ENCODE measurements at regions not wholly inside any gene's neighbourhood (a gene's known extent, or its start where the extent isn't known, plus 50 kb on each side); places are given as distances from the start of the nearest gene placed in this dataset.

GRCh38 chr21:15531986-15532385 is 197.8 kb upstream of the USP25 start:
- H4K20me1 ChIP-seq (ENCODE audit: insufficient read depth), result no peaks in the 10 kb centered on the region
- no peak for DNase-seq
- H3K27ac ChIP-seq, result no peak overlapping the region
- H3K36me3 ChIP-seq (ENCODE audit: low read depth), result no peaks in the 10 kb centered on the region
- H3K9me3 ChIP-seq (ENCODE audit: low read depth), result no peaks in the 10 kb centered on the region
- H3K9me2 ChIP-seq (ENCODE audit: insufficient read depth), result no peaks in the 10 kb centered on the region
- no peak overlapping the region for H3K9ac ChIP-seq
- no peaks in the 10 kb centered on the region for H3F3A ChIP-seq (ENCODE audit: insufficient read depth)
- no peak for TF ChIP-seq EZH2 (IDR thresholded peaks at IDR 0.05; ENCODE audit: insufficient read depth, poor library complexity, severe bottlenecking)
- no peak for TF ChIP-seq EZH2phosphoT487 (IDR thresholded peaks at IDR 0.05; ENCODE audit: insufficient read depth, low read depth)
- WGBS, 2 experiments (ENCODE audit: low coverage in 1 of 2, low lambda C conversion rate in 2 of 2, missing lambda C conversion rate in 2 of 2), result 50 to 64% methylated on average over 3 of the region's 3 CpGs
- no peak overlapping the region for H2AFZ ChIP-seq
- in situ Hi-C loops (cut with MboI), result no loop called here
- no peaks in the 10 kb centered on the region for H3K79me2 ChIP-seq (ENCODE audit: insufficient read depth)
- H3K27me3 ChIP-seq (replicated peaks; ENCODE audit: insufficient read depth), result no peaks in the 10 kb centered on the region
- H3K4me2 ChIP-seq (ENCODE audit: unreplicated experiment), result no peak overlapping the region
- H3K4me1 ChIP-seq (ENCODE audit: insufficient read depth), result no peaks in the 10 kb centered on the region
- no peak overlapping the region for H3K4me3 ChIP-seq

- in situ Hi-C loops (cut with MboI), result no loop called here
- WGBS, 2 experiments (ENCODE audit: low coverage in 1 of 2, low lambda C conversion rate in 2 of 2, missing lambda C conversion rate in 2 of 2), result 46 to 60% methylated on average over 4 of the region's 4 CpGs
Measured at GRCh38 chr21:15533618-15534017, 196.2 kb upstream of the USP25 start.

GRCh38 chr21:15534450-15534886 is 195.3 kb upstream of the USP25 start:
- Histone ChIP-seq H3K9ac (no peak overlapping the region), H3K9me2 (ENCODE audit: insufficient read depth) (no peaks in the 10 kb centered on the region), H3K4me3 (no peak overlapping the region), H3K27ac (no peak overlapping the region), H2AFZ (no peak overlapping the region), H3K4me2 (ENCODE audit: unreplicated experiment) (no peak overlapping the region), H4K20me1 (ENCODE audit: insufficient read depth) (no peaks in the 10 kb centered on the region), H3K79me2 (ENCODE audit: insufficient read depth) (no peaks in the 10 kb centered on the region), H3F3A (ENCODE audit: insufficient read depth) (no peaks in the 10 kb centered on the region), H3K27me3 (replicated peaks; ENCODE audit: insufficient read depth) (no peaks in the 10 kb centered on the region), H3K9me3 (ENCODE audit: low read depth) (no peaks in the 10 kb centered on the region), H3K36me3 (ENCODE audit: low read depth) (no peaks in the 10 kb centered on the region), H3K4me1 (ENCODE audit: insufficient read depth) (no peaks in the 10 kb centered on the region)
- WGBS, 2 experiments (ENCODE audit: low coverage in 1 of 2, low lambda C conversion rate in 2 of 2, missing lambda C conversion rate in 2 of 2), result 47 to 50% methylated on average over 4 of the region's 4 CpGs
- no peak for DNase-seq
- TF ChIP-seq EZH2 (IDR thresholded peaks at IDR 0.05; ENCODE audit: insufficient read depth, poor library complexity, severe bottlenecking) (no peak), EZH2phosphoT487 (IDR thresholded peaks at IDR 0.05; ENCODE audit: insufficient read depth, low read depth) (no peak)
- in situ Hi-C loops (cut with MboI), result no loop called here

More at GRCh38 chr21:15533618-15534017, 196.2 kb upstream of the USP25 start:
- no peaks in the 10 kb centered on the region for H3K79me2 ChIP-seq (ENCODE audit: insufficient read depth)
- TF ChIP-seq EZH2 (IDR thresholded peaks at IDR 0.05; ENCODE audit: insufficient read depth, poor library complexity, severe bottlenecking), result no peak
- no peak for TF ChIP-seq EZH2phosphoT487 (IDR thresholded peaks at IDR 0.05; ENCODE audit: insufficient read depth, low read depth)
- H3K9ac ChIP-seq, result no peak overlapping the region
- H2AFZ ChIP-seq, result no peak overlapping the region
- H3K36me3 ChIP-seq (ENCODE audit: low read depth), result no peaks in the 10 kb centered on the region
- no peaks in the 10 kb centered on the region for H4K20me1 ChIP-seq (ENCODE audit: insufficient read depth)
- no peaks in the 10 kb centered on the region for H3K9me2 ChIP-seq (ENCODE audit: insufficient read depth)
- DNase-seq, result no peak
- H3K4me2 ChIP-seq (ENCODE audit: unreplicated experiment), result no peak overlapping the region
- H3K4me1 ChIP-seq (ENCODE audit: insufficient read depth), result no peaks in the 10 kb centered on the region
- H3K27ac ChIP-seq, result no peak overlapping the region
- H3K4me3 ChIP-seq, result no peak overlapping the region
- H3K9me3 ChIP-seq (ENCODE audit: low read depth), result no peaks in the 10 kb centered on the region
- H3K27me3 ChIP-seq (replicated peaks; ENCODE audit: insufficient read depth), result no peaks in the 10 kb centered on the region
- no peaks in the 10 kb centered on the region for H3F3A ChIP-seq (ENCODE audit: insufficient read depth)

- Histone ChIP-seq H2AFZ (no peak overlapping the region), H3K9me2 (ENCODE audit: insufficient read depth) (no peaks in the 10 kb centered on the region), H3K4me3 (no peak overlapping the region), H3K79me2 (ENCODE audit: insufficient read depth) (no peaks in the 10 kb centered on the region), H3F3A (ENCODE audit: insufficient read depth) (no peaks in the 10 kb centered on the region), H3K27me3 (replicated peaks; ENCODE audit: insufficient read depth) (no peaks in the 10 kb centered on the region), H3K27ac (no peak overlapping the region), H3K9ac (no peak overlapping the region), H4K20me1 (ENCODE audit: insufficient read depth) (no peaks in the 10 kb centered on the region), H3K4me1 (ENCODE audit: insufficient read depth) (no peaks in the 10 kb centered on the region), H3K9me3 (ENCODE audit: low read depth) (no peaks in the 10 kb centered on the region), H3K36me3 (ENCODE audit: low read depth) (no peaks in the 10 kb centered on the region), H3K4me2 (ENCODE audit: unreplicated experiment) (no peak overlapping the region)
- in situ Hi-C loops (cut with MboI), result no loop called here
- 5 to 7% methylated on average over 2 of the region's 2 CpGs for WGBS, 2 experiments (ENCODE audit: low coverage in 1 of 2, low lambda C conversion rate in 2 of 2, missing lambda C conversion rate in 2 of 2)
- no peak for DNase-seq
- TF ChIP-seq EZH2 (IDR thresholded peaks at IDR 0.05; ENCODE audit: insufficient read depth, poor library complexity, severe bottlenecking) (no peak), EZH2phosphoT487 (IDR thresholded peaks at IDR 0.05; ENCODE audit: insufficient read depth, low read depth) (no peak)
Measured at GRCh38 chr21:15539376-15539775, 190.4 kb upstream of the USP25 start.

- Histone ChIP-seq H3K27me3 (replicated peaks; ENCODE audit: insufficient read depth) (no peaks in the 10 kb centered on the region), H3K4me3 (no peak overlapping the region), H3K4me1 (ENCODE audit: insufficient read depth) (no peaks in the 10 kb centered on the region), H3K9me3 (ENCODE audit: low read depth) (no peaks in the 10 kb centered on the region), H3K9me2 (ENCODE audit: insufficient read depth) (no peaks in the 10 kb centered on the region), H3F3A (ENCODE audit: insufficient read depth) (no peaks in the 10 kb centered on the region), H3K36me3 (ENCODE audit: low read depth) (no peaks in the 10 kb centered on the region), H2AFZ (no peak overlapping the region), H3K27ac (no peak overlapping the region), H3K9ac (no peak overlapping the region), H3K79me2 (ENCODE audit: insufficient read depth) (no peaks in the 10 kb centered on the region), H3K4me2 (ENCODE audit: unreplicated experiment) (no peak overlapping the region), H4K20me1 (ENCODE audit: insufficient read depth) (no peaks in the 10 kb centered on the region)
- 25 to 27% methylated on average over 6 of the region's 6 CpGs for WGBS, 2 experiments (ENCODE audit: low coverage in 1 of 2, low lambda C conversion rate in 2 of 2, missing lambda C conversion rate in 2 of 2)
- DNase-seq, result no peak
- in situ Hi-C loops (cut with MboI), result no loop called here
- TF ChIP-seq EZH2 (IDR thresholded peaks at IDR 0.05; ENCODE audit: insufficient read depth, poor library complexity, severe bottlenecking), result no peak
- no peak for TF ChIP-seq EZH2phosphoT487 (IDR thresholded peaks at IDR 0.05; ENCODE audit: insufficient read depth, low read depth)
Measured at GRCh38 chr21:15543473-15543872, 186.3 kb upstream of the USP25 start.
